KMS-11 (cell line): ENCODE measurements at regions not wholly inside any gene's neighbourhood (a gene's known extent, or its start where the extent isn't known, plus 50 kb on each side); places are given as distances from the start of the nearest gene placed in this dataset.

Experiments
- H2AFZ ChIP-seq: fragments of 200-600 bp; sonication (generic); 2 replicates; pipeline ENCODE4 v1.6.1; 2016; ENCODE audit warnings: antibody characterized with exemption, mixed run types, low read depth
- H3K27ac ChIP-seq: fragments of 200-600 bp; sonication (generic); 2 replicates; pipeline ENCODE4 v1.6.1; 2016; ENCODE audit warnings: mild to moderate bottlenecking, mixed run types
- H3K27me3 ChIP-seq: fragments of 200-600 bp; sonication (generic); 2 replicates; pipeline ENCODE4 v1.6.1; 2017; ENCODE audit warnings: mild to moderate bottlenecking, low read depth, mixed run types, moderate library complexity; ENCODE audit not compliant: insufficient read depth
- H3K36me3 ChIP-seq: fragments of 200-600 bp; sonication (generic); 2 replicates; pipeline ENCODE4 v1.6.1; 2017; ENCODE audit warnings: mild to moderate bottlenecking, mixed run types; ENCODE audit not compliant: insufficient read depth
- H3K4me1 ChIP-seq: fragments of 200-600 bp; sonication (generic); 2 replicates; pipeline ENCODE4 v1.6.1; 2016; ENCODE audit warnings: mild to moderate bottlenecking, low read depth, mixed run types; ENCODE audit not compliant: poor library complexity, severe bottlenecking
- H3K4me2 ChIP-seq: fragments of 200-600 bp; sonication (generic); 2 replicates; pipeline ENCODE4 v1.7.0; 2016; ENCODE audit warnings: mild to moderate bottlenecking, mixed run types
- H3K4me3 ChIP-seq: fragments of 200-600 bp; sonication (generic); IDR thresholded peaks from 2 replicates; pipeline ENCODE4 v1.6.1; 2017; ENCODE audit warnings: low read depth, low read length, mixed read lengths; ENCODE audit not compliant: insufficient read depth
- H3K79me2 ChIP-seq: fragments of 200-600 bp; sonication (generic); 2 replicates; pipeline ENCODE4 v1.6.1; 2016; ENCODE audit warnings: low read depth, mixed run types; ENCODE audit not compliant: insufficient read depth
- H3K9ac ChIP-seq: fragments of 200-600 bp; sonication (generic); 2 replicates; pipeline ENCODE4 v1.6.1; 2016; ENCODE audit warnings: mild to moderate bottlenecking, mixed run types
- H4K20me1 ChIP-seq: fragments of 200-600 bp; sonication (generic); 2 replicates; pipeline ENCODE4 v1.6.1; 2016; ENCODE audit warnings: mild to moderate bottlenecking, mixed run types; ENCODE audit not compliant: insufficient read depth
- CTCF ChIP-seq: fragments of 200-600 bp; sonication (generic); conservative IDR thresholded peaks from 2 replicates; pipeline ENCODE4 v1.6.1; 2017; ENCODE audit warnings: low read depth, mild to moderate bottlenecking, antibody characterized with exemption, low read length, moderate library complexity, mixed read lengths

DNA sequence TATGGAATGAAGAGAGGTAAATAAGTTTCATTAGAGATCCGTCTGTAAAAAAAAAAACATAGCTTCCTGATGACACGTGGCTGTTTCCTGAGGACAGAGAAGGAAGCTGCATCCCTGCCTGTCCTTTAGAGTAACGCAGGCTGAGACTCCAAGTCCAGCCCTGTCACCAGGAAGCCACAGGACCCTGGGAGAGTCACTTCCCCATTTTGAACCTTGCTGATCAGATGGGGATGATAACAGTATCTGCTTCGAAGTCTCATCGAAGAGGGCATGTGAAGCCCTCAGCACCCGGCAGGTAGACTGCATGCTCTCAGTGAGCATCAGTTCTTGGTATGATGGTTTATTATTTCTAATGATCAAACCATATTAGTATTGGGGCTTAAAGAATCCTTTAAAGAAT is 139.1 kb upstream of the KCNG1 start:
- Histone ChIP-seq H3K36me3 (no peaks in the 10 kb centered on the region), H3K79me2 (no peaks in the 10 kb centered on the region), H3K27me3 (no peaks in the 10 kb centered on the region), H3K9ac (no peak overlapping the region), H3K4me1 (no peaks in the 10 kb centered on the region), H3K4me2 (no peak overlapping the region), H3K27ac (no peak overlapping the region), H3K4me3 (no peak overlapping the region), H4K20me1 (no peaks in the 10 kb centered on the region), H2AFZ (no peak overlapping the region)
- TF ChIP-seq CTCF: no peak

- Histone ChIP-seq H3K27ac (no peak overlapping the region), H3K27me3 (no peaks in the 10 kb centered on the region), H3K36me3 (no peaks in the 10 kb centered on the region), H3K4me3 (no peak overlapping the region), H3K4me2 (no peak overlapping the region), H2AFZ (no peak overlapping the region), H3K79me2 (no peaks in the 10 kb centered on the region), H3K9ac (no peak overlapping the region), H4K20me1 (no peaks in the 10 kb centered on the region), H3K4me1 (no peaks in the 10 kb centered on the region)
- TF ChIP-seq CTCF: no peak
Observed at GRCh38 chr20:51160821-51161220, 137.9 kb upstream of the KCNG1 start.

GRCh38 chr20:51159981-51160380 is 137.1 kb upstream of the KCNG1 start:
- Histone ChIP-seq H3K27ac (no peak overlapping the region), H3K4me2 (no peak overlapping the region), H2AFZ (no peak overlapping the region), H3K4me3 (no peak overlapping the region), H3K9ac (no peak overlapping the region), H3K4me1 (no peaks in the 10 kb centered on the region), H3K36me3 (no peaks in the 10 kb centered on the region), H3K79me2 (no peaks in the 10 kb centered on the region), H4K20me1 (no peaks in the 10 kb centered on the region), H3K27me3 (no peaks in the 10 kb centered on the region)
- no peak for TF ChIP-seq CTCF

DNA sequence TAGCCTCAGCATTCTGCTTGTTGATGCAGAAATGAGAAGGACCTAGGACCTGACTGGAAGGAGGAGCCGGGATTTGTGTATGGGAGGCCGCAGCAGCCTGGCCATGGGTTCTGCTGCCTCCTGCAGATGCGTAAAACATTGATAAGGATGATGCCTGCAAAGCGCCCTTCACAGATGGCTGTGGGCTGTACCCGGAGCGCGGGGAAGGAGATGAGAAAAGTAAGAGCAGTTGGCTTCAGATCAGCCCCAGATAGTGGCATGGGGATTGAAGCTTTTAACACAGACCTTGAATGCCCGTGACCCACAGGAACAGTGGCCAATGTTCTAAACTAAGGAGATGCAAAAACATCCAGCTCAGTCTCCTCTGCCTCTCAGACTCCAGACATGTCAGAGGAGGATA is 136.4 kb upstream of the KCNG1 start:
- Histone ChIP-seq H2AFZ (no peak overlapping the region), H4K20me1 (no peaks in the 10 kb centered on the region), H3K4me3 (no peak overlapping the region), H3K79me2 (no peaks in the 10 kb centered on the region), H3K36me3 (no peaks in the 10 kb centered on the region), H3K27me3 (no peaks in the 10 kb centered on the region), H3K4me2 (no peak overlapping the region), H3K4me1 (no peaks in the 10 kb centered on the region), H3K9ac (no peak overlapping the region), H3K27ac (no peak overlapping the region)
- TF ChIP-seq CTCF: no peak

DNA sequence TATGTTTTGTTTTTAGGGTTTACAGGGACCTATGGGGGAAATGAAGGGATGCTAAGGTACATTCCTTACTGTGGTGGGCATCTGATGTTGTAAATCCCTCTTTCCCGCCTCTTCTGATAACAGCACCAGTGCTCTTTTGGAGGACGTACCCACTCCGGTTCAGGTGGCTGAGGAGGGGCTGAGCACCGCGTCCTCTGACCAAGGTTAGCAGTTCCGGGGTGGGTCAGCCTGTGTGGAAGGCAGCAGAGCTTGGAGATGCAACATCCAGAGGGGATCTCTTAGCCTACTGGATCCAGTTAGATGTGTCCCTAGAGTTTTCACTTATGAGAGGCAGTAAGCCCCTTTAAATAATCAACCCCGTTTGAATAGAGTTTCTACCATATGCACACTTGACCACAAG is 135.3 kb upstream of the KCNG1 start:
- H2AFZ ChIP-seq: no peak overlapping the region
- TF ChIP-seq CTCF: no peak
- H3K79me2 ChIP-seq: no peaks in the 10 kb centered on the region
- no peak overlapping the region for H3K4me2 ChIP-seq
- H4K20me1 ChIP-seq: no peaks in the 10 kb centered on the region
- no peaks in the 10 kb centered on the region for H3K36me3 ChIP-seq
- H3K4me3 ChIP-seq: no peak overlapping the region
- no peaks in the 10 kb centered on the region for H3K27me3 ChIP-seq
- no peak overlapping the region for H3K9ac ChIP-seq
- no peak overlapping the region for H3K27ac ChIP-seq
- H3K4me1 ChIP-seq: no peaks in the 10 kb centered on the region
